Stimulated activated naive CD8-positive, alpha-beta T cell treated with anti-CD3 and anti-CD28 coated beads, Interleukin-15, Interleukin-2, amounts not matched to agents 100 ng/mL and 50 ng/mL, for 24 hours (primary cell): ENCODE measurements at regions not wholly inside any gene's neighbourhood (a gene's known extent, or its start where the extent isn't known, plus 50 kb on each side); places are given as distances from the start of the nearest gene placed in this dataset.

Experiments used
- H3K27ac Mint-ChIP-seq: one replicate; pipeline ENCODE4 v1.8.0; 2021; ENCODE audit warnings: mild to moderate bottlenecking, mixed read lengths
- H3K27me3 Mint-ChIP-seq: one replicate; pipeline ENCODE4 v1.8.0; 2021; ENCODE audit warnings: mixed read lengths
- H3K36me3 Mint-ChIP-seq: one replicate; pipeline ENCODE4 v1.8.0; 2021; ENCODE audit warnings: low read depth, mixed read lengths
- H3K4me1 Mint-ChIP-seq: one replicate; pipeline ENCODE4 v1.8.0; 2021; ENCODE audit warnings: low read depth, mixed read lengths
- H3K4me3 Mint-ChIP-seq: one replicate; pipeline ENCODE4 v1.8.0; 2021; ENCODE audit warnings: mild to moderate bottlenecking, mixed read lengths
- H3K9me3 Mint-ChIP-seq: one replicate; pipeline ENCODE4 v1.8.0; 2021; ENCODE audit warnings: mixed read lengths

GRCh38 chr13:38618336-38618735 is 68.5 kb upstream of the FREM2 start:
- Mint-ChIP-seq H3K9me3 (no peaks in the 10 kb centered on the region), H3K4me3 (no peak overlapping the region), H3K4me1 (no peaks in the 10 kb centered on the region), H3K36me3 (no peaks in the 10 kb centered on the region), H3K27me3 (no peaks in the 10 kb centered on the region), H3K27ac (no peak overlapping the region)

DNA sequence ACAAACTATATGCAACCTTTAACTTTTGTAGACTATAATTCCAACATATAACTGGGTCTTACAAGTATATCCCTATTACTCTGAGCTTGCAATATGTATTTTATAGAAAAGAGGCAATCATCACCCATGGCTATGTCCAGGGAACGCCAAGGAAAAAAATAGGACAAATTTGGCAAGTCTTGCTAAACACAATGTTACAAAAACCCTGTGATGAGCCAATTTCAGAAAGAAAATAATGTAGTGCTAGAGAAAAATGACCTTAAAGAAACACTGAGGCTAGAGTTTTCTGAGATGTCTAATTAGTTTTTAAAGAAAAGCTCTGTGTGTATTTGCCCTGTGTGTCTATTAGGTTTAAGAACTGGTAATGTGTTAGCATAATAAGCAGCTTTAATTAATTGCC is 68.0 kb upstream of the FREM2 start:
- Mint-ChIP-seq H3K4me1 (no peaks in the 10 kb centered on the region), H3K9me3 (no peaks in the 10 kb centered on the region), H3K36me3 (no peaks in the 10 kb centered on the region), H3K4me3 (no peak overlapping the region), H3K27me3 (no peaks in the 10 kb centered on the region), H3K27ac (no peak overlapping the region)

DNA sequence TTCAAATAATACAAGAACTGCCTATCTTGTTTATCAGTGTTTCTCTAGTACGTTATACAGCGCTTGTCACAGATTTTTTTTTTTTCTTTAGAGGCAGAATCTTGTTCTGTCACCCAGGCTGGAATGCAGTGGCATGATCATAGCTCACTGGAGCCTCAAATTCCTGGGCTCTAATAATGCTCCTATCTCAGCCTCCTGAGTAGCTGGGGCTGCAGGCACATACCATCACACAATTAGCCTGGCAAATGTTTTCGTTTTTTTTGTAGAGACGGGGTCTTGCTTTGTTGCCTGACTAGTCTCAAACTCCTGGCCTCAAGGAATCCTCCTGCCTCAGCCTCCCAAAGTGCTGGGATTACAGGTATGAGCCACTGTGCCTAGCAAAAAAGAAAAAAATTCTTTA is 66.0 kb upstream of the FREM2 start:
- no peaks in the 10 kb centered on the region for H3K9me3 Mint-ChIP-seq
- H3K27me3 Mint-ChIP-seq, result no peaks in the 10 kb centered on the region
- H3K36me3 Mint-ChIP-seq, result no peaks in the 10 kb centered on the region
- no peaks in the 10 kb centered on the region for H3K4me1 Mint-ChIP-seq
- H3K27ac Mint-ChIP-seq, result no peak overlapping the region
- H3K4me3 Mint-ChIP-seq, result no peak overlapping the region

- Mint-ChIP-seq H3K4me1 (no peaks in the 10 kb centered on the region), H3K4me3 (no peak overlapping the region), H3K36me3 (no peaks in the 10 kb centered on the region), H3K9me3 (no peaks in the 10 kb centered on the region), H3K27me3 (no peaks in the 10 kb centered on the region), H3K27ac (no peak overlapping the region)
Observed at GRCh38 chr13:38624822-38625221, 62.1 kb upstream of the FREM2 start.

DNA sequence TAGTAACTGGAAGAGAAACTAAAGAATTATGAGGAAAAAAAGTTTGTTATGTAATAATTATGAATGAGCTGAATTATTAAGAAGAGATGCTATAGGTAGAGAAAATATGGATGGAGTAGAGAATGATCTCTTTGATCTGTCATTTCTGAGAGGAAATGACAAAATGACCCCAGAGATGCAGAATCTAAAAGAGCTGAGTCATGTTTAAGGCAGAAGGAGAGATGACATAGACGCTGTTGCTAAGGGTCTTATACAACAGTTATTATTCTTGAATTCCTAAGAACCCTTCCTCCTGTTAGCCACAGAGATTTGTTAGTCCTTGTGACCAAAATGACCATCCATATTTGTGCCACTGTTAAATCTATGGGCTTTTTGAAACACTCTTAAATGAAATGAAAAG is 58.3 kb upstream of the FREM2 start:
- Mint-ChIP-seq H3K4me1 (no peaks in the 10 kb centered on the region), H3K27ac (no peak overlapping the region), H3K27me3 (no peaks in the 10 kb centered on the region), H3K4me3 (no peak overlapping the region), H3K36me3 (no peaks in the 10 kb centered on the region), H3K9me3 (no peaks in the 10 kb centered on the region)

GRCh38 chr13:38630780-38631179 is 56.1 kb upstream of the FREM2 start:
- no peak overlapping the region for H3K27ac Mint-ChIP-seq
- H3K36me3 Mint-ChIP-seq, result no peaks in the 10 kb centered on the region
- no peaks in the 10 kb centered on the region for H3K4me1 Mint-ChIP-seq
- H3K4me3 Mint-ChIP-seq, result no peak overlapping the region
- no peaks in the 10 kb centered on the region for H3K27me3 Mint-ChIP-seq
- no peaks in the 10 kb centered on the region for H3K9me3 Mint-ChIP-seq

DNA sequence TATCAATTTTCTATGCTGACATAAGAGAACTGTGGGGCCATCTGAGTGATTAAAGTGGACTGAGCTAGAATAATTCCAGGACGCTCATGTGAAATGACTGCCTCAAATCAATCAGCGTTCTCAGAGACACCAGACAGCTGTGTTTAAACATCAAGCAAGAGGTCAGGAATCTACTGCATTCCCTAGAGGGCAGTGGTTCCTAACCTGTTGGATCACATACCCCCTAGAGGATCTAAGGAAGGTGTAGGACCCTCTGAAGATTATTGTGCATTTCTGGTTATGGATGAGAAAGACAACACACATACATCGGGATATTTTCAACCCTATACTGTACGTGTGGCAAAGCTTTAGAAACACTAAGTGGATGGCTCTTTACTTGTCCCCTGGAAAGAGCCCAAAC is 51.8 kb upstream of the FREM2 start:
- H3K27me3 Mint-ChIP-seq, result peaks cover 9% of the 10 kb centered on the region
- H3K4me3 Mint-ChIP-seq, result no peak overlapping the region
- H3K27ac Mint-ChIP-seq, result no peak overlapping the region
- H3K9me3 Mint-ChIP-seq, result peaks cover 4% of the 10 kb centered on the region
- H3K36me3 Mint-ChIP-seq, result no peaks in the 10 kb centered on the region
- H3K4me1 Mint-ChIP-seq, result no peaks in the 10 kb centered on the region

GRCh38 chr13:38636073-38636472 is 50.8 kb upstream of the FREM2 start:
- H3K27ac Mint-ChIP-seq, result no peak overlapping the region
- no peaks in the 10 kb centered on the region for H3K4me1 Mint-ChIP-seq
- no peaks in the 10 kb centered on the region for H3K36me3 Mint-ChIP-seq
- peaks cover 4% of the 10 kb centered on the region for H3K9me3 Mint-ChIP-seq
- no peak overlapping the region for H3K4me3 Mint-ChIP-seq
- H3K27me3 Mint-ChIP-seq, result peaks cover 9% of the 10 kb centered on the region

GRCh38 chr13:38636761-38637160 is 50.1 kb upstream of the FREM2 start:
- peaks cover 9% of the 10 kb centered on the region for H3K27me3 Mint-ChIP-seq
- no peaks in the 10 kb centered on the region for H3K4me1 Mint-ChIP-seq
- no peak overlapping the region for H3K27ac Mint-ChIP-seq
- H3K36me3 Mint-ChIP-seq, result no peaks in the 10 kb centered on the region
- H3K4me3 Mint-ChIP-seq, result no peak overlapping the region
- H3K9me3 Mint-ChIP-seq, result peaks cover 4% of the 10 kb centered on the region
